Left hindlimb (tissue), 1 donor: ENCODE measurements at regions not wholly inside any gene's neighbourhood (a gene's known extent, or its start where the extent isn't known, plus 50 kb on each side); places are given as distances from the start of the nearest gene placed in this dataset.

ENCODE experiments used
- DNase-seq: peaks from one replicate; pipeline ENCODE4 v3.0.0-alpha.2; 2018

DNA sequence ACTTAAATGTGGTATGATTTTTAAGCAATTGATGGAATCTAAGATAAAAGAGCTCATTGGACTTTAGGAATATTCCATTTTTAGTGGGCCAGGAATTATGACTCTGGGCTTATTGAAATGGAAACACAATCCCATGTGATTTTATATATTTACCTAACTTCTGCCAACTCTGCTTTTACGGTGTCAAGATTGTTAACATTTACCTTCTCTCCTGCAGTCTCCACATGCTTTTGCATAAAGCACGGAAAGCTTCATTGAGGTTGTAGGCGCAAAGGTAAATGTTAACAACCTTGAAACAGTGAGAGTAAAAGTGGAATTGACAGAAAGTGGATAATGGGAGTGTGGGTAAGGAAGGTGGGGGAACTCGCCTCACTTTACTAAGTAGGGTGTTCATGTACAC, 468.1 kb downstream of the PMP22 start:
- no peak for DNase-seq

DNA sequence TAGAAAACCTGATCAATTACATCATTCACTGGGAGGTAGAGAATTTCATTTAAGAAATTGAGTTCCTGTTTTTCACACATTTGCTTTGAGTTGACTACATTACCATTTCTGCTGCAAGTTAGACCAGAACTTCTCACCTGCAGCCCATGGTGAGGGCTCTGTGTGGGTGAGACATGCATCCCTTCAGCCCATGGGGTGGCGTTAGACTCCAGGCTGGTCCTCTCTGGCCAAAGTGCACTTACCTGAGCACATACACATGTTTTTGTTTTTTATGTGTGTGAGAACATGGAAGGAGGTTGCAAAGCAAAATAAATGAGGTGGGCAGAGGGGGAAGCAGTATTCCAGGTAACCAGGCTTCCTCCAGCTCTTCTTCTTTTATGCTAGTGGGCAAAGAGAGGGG, 470.2 kb downstream of the PMP22 start:
- no peak for DNase-seq

- DNase-seq = no peak
Measured at GRCh38 chr17:14793237-14793636, 471.9 kb downstream of the PMP22 start.

DNA sequence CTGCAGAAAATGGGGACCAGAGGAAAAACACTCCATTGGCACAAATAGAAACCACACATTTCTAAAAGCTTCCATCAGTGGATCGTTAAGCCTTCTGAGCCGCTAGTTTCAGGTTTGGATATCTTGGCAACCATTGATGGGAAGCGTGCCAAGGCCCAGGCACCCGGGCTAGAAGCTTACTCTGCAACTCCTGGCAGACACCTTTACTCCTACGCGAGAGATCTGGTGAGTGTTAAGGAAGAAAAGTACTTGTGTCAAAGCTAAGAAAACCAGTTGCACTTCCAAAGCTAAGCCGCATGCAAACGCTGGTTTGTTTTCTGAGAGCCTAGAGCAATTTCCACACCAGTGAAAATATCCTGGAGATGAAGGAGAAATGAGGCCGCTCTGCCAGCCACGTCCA, 472.4 kb downstream of the PMP22 start:
- peak; percentile 65 for DNase-seq

- no peak for DNase-seq
Measured at GRCh38 chr17:14791221-14791620, 473.9 kb downstream of the PMP22 start.

DNA sequence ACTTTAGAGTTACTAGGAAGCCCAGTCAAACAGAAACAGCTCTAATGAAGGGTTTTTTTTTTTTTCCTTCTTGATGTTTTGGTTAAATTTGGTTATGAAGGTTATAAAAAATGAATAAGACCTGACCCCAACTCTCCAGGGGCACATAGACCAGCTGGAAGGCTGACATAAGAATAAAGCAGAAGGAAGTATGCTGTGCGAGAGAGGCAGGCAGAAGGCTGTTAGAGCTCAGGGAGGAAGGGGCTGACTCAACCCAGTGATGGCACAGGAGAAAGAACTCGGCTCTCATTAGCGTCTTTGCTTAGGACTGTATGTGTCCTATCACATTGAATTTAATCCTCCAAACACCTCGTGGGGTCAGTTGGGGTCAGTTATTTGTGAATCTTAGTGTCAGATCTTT, 474.6 kb downstream of the PMP22 start:
- no peak for DNase-seq

DNA sequence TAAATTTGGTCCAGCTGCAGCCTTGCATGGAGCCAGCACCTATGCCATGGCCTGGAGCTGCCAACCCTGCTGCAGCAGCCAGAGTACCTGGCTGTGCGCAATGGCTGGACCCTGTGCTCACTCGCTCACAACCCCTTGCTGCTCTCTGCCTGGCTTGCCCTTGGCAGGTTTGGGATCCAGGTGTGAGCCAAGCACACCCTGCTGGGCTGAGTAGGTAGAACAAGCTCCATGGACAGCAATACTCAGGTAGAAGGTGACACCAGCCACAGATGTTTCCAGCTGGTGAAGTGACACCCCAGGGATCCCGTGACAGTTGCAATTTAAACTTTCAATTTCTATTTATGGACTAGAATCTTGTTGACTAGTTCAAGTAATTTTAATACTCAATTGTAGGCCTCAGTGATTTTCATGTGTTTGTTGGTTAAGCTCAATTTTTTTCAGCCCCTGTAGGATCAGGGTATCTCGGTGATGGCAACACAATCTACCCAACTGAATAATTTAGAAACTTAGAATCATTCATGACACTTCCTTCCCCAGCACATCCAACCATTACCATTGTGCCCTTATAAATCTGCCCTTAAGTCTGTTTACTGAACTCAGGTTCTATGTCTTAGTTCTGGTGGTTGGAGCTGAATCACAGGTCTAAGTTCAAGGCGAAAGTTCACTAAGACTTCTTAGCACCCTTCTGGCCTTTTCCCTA, 480.0 kb downstream of the PMP22 start:
- no peak for DNase-seq

GRCh38 chr17:14781123-14781522, 480.2 kb downstream of the HS3ST3B1 start:
- DNase-seq = no peak

GRCh38 chr17:14780097-14780651, 479.3 kb downstream of the HS3ST3B1 start:
- DNase-seq = no peak

GRCh38 chr17:14779241-14779640, 478.4 kb downstream of the HS3ST3B1 start:
- DNase-seq = no peak

DNA sequence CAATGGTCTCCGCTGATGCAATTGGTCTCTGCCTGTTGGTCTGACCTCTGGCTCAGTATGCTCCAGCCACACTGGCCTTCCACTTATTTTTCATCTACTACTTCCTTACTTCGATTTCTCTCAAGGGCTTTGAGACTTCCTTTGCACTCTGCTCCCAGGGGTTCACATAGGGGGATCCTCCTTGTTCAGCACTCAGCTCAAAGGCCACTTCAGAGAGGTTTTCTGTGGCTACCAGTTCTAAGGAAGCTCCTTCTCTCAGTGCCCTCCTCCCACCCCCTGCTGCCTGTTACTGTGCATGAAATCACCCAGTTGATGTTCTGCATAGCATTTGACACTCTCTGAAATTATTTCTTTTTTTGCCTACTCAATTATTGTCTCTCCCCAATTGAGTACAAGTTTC, 476.4 kb downstream of the HS3ST3B1 start:
- no peak for DNase-seq

- no peak for DNase-seq
Measured at GRCh38 chr17:14776791-14777190, 475.9 kb downstream of the HS3ST3B1 start.

- no peak for DNase-seq
Measured at GRCh38 chr17:14775731-14776492, 475.0 kb downstream of the HS3ST3B1 start.

GRCh38 chr17:14774774-14775173, 473.9 kb downstream of the HS3ST3B1 start:
- no peak for DNase-seq

DNA sequence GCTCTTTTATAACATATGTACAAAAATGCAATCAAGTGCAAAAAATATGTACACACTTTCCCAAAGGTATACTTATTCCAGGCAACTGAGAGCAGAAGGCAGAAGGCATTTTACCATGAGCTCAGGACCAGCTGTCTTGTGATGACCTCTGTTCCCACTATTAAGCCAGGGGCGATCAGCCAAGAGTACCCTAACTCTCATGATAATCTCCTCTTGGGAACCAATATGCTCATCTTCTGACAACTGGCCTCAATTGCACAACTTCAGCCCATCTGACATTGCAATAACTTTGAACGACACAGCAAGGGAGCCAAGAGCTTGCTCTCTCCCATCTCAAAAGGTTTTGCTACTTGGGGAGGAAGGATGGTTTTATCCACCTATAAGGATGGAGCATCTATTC, 471.9 kb downstream of the HS3ST3B1 start:
- no peak for DNase-seq

DNA sequence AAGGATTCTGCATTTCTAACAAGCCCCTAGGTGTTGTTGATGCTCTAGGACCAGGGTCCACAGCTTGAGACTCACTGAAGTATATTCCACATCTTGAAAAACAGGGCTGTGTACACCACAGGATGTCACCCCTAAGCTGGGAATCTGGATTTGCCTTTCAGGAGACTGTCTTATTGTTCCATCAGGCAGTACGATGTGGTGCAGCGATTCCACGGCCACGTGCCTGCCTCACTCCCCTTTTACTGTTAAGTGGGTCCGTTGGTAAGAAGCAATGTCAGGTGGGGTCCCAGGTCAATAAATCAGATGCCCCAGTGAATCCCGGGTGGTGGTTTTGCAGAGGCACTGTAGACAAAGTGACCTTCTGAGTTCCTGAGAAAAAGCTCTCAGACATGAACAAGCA, 470.7 kb downstream of the HS3ST3B1 start:
- DNase-seq = no peak

DNA sequence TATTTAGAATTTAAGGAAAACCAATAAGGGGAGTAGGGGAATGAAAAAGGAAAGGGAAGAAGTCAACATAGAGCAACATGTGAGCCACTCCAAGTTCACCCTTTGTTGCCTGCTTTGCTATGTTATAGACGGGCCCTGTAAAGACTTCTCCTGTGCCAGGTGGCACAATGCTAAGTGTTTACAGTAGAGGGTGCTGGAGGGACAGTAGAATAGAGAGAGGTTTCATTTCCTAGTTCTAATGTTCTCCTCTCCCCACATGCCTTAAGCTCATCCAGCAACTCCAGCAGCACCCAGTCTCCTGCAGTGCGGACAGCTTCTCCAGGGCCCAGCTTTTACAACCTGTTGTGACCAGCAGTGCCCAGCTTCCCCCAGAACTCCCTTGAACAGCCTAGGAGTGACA, 468.0 kb downstream of the HS3ST3B1 start:
- DNase-seq = no peak

DNA sequence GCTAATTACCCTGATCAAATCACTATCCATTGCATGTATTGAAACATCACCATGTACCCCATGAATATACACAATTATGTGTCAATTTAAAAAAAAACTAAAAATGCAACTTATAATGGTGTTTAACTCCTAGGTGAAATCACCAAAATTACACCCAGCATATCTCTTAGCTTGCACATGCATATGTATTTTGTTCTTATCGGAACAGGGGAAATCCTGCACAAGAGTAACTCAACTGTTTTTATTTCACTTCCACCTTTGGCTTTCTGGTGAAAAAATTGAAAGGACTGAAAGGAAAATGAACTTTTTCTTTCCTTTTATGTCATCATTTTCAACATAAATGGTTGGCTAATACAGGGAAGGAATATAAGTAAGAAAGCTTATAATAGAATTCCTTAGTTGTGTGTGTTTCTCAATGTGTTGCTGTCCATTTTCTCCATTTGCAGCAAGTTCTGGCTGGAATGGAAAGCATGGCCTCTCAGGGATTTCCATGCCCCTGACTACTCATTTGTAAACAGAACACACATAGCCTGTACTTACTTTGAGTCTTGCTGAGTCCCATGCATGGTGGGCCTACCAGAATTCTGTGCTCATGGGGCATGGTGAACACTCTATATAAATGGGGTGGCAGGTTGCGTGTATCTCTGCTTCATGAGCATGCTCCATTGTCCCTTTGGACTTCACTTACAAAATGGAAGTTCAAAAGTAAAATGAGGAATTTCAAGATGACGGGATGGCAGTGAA, 462.0 kb downstream of the HS3ST3B1 start:
- no peak for DNase-seq

GRCh38 chr17:14760719-14761411, 460.0 kb downstream of the HS3ST3B1 start:
- DNase-seq = peak; percentile 43

DNA sequence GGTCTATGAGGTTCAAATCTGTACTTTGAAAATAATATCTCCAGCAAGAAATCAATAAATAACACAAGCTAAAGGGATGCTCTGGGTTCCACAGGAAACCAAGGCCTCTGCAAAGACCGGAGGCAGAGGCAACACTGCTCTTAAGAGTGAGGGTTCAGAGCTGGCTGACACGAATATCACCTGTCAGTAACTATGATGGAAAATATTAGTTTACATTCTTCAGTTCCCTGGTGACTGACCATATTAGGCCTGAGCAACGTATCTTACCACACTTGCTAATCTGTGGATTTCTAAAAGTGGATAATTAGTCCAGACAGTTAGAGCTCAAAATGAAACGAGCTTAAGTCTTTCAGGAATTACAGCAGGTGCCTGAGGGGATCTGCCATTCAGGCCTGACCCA, 459.3 kb downstream of the HS3ST3B1 start:
- DNase-seq = no peak

GRCh38 chr17:14759325-14759724, 458.4 kb downstream of the HS3ST3B1 start:
- no peak for DNase-seq

GRCh38 chr17:14756479-14756878, 455.6 kb downstream of the HS3ST3B1 start:
- no peak for DNase-seq

DNA sequence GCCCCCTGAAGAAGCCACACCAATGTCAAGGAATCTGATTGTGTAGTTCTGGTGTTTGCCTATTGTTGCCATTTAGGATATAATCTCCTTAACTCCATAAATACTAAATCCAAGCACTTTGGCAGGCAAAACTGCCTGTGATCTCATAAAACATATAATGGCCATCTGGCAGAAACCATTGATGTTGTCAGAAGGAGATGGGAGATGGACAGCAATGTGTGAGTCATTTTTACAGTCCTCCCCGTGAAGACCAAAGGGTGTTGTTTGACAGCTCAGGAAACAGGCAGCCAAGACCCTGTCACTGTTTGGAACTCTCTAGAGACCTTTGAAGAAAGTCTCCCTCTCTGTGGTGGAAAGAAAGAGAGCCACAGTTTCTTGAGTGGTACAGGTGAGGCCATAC, 454.1 kb downstream of the HS3ST3B1 start:
- DNase-seq = no peak
